ENCODE measurements at regions not wholly inside any gene's neighbourhood (a gene's known extent, or its start where the extent isn't known, plus 50 kb on each side); places are given as distances from the start of the nearest gene placed in this dataset.
"Not testable (repeated sequence)": the region's sequence is repeated elsewhere in the genome, so short reads cannot be mapped to it uniquely, and the experiment has no call there.

GRCh38 chr9:25078202-25078601 lies 532.5 kb upstream of the IZUMO3 start:
- H3K36me3 Mint-ChIP-seq (ENCODE audit: low read depth), result peaks cover 3% of the 10 kb centered on the region
- no peaks in the 10 kb centered on the region for H3K4me1 Mint-ChIP-seq
- TF ChIP-seq, protein P1, sequence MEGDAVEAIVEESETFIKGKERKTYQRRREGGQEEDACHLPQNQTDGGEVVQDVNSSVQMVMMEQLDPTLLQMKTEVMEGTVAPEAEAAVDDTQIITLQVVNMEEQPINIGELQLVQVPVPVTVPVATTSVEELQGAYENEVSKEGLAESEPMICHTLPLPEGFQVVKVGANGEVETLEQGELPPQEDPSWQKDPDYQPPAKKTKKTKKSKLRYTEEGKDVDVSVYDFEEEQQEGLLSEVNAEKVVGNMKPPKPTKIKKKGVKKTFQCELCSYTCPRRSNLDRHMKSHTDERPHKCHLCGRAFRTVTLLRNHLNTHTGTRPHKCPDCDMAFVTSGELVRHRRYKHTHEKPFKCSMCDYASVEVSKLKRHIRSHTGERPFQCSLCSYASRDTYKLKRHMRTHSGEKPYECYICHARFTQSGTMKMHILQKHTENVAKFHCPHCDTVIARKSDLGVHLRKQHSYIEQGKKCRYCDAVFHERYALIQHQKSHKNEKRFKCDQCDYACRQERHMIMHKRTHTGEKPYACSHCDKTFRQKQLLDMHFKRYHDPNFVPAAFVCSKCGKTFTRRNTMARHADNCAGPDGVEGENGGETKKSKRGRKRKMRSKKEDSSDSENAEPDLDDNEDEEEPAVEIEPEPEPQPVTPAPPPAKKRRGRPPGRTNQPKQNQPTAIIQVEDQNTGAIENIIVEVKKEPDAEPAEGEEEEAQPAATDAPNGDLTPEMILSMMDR (conservative IDR thresholded peaks at IDR 0.05), result no peak
- DNase-seq (ENCODE audit: low read depth, low spot score), result no peak
- no peak overlapping the region for H3K4me3 Mint-ChIP-seq
- H3K27ac Mint-ChIP-seq (ENCODE audit: unreplicated experiment), result no peak overlapping the region
- H3K27me3 Mint-ChIP-seq (ENCODE audit: low read depth), result no peaks in the 10 kb centered on the region
- H3K9me3 Mint-ChIP-seq, result no peaks in the 10 kb centered on the region

DNA sequence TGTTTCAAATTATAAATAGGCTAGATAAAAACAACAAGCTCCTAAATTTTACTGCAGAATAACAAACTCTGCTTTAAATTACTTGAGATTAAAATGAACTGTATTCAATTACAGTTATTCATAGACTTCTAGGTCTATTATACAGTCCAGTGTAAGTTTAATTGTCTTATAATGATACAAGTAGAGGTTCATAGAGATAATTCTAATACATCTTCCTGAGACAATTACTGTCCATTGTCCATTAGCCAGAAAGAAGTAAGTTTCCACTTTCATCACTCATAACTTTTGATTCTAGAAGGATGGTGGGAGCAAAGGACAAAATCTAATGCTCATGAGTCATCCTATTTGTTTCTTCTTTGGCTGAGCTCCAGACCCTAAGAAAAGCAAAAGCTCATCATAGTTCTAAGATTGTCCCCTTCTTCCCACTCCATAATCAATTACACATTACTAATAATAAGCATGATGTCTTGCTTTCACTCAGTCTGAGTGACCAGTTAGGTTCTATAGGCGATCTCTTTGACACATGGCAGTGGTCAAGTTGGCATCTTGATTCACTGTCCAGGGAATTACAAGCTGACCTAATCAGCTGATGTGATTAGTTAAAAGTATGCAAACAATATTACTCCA lies 502.5 kb upstream of the IZUMO3 start:
- no peak for DNase-seq (ENCODE audit: low read depth, low spot score)
- Mint-ChIP-seq H3K4me3 (no peak overlapping the region), H3K36me3 (ENCODE audit: low read depth) (no peaks in the 10 kb centered on the region), H3K27ac (ENCODE audit: unreplicated experiment) (no peak overlapping the region), H3K9me3 (peaks cover 6% of the 10 kb centered on the region), H3K27me3 (ENCODE audit: low read depth) (no peaks in the 10 kb centered on the region), H3K4me1 (no peaks in the 10 kb centered on the region)
- TF ChIP-seq, protein P1 (conservative IDR thresholded peaks at IDR 0.05), result no peak

DNA sequence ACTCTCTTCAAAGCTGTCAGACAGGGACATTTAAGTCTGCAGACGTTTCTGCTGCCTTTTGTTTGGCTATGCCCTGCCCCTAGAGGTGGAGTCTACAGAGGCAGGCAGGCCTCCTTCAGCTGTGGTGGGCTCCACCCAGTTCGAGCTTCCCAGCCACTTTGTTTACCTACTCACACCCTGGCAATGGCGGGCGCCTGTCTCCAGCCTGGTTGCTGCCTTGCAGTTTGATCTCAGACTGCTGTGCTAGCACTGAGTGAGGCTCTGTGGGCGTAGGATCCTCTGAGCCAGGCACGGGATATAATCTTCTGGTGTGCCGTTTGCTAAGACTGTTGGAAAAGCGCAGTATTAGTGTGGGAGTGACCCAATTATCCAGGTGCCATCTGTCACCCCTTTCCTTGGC lies 499.8 kb upstream of the IZUMO3 start:
- DNase-seq (ENCODE audit: low read depth, low spot score); H3K27me3 Mint-ChIP-seq (ENCODE audit: low read depth); H3K4me3 Mint-ChIP-seq; H3K4me1 Mint-ChIP-seq; H3K9me3 Mint-ChIP-seq; H3K36me3 Mint-ChIP-seq (ENCODE audit: low read depth); H3K27ac Mint-ChIP-seq (ENCODE audit: unreplicated experiment): not testable (repeated sequence)

- no peak for DNase-seq (ENCODE audit: low read depth, low spot score)
- Mint-ChIP-seq H3K27me3 (ENCODE audit: low read depth) (no peaks in the 10 kb centered on the region), H3K9me3 (no peaks in the 10 kb centered on the region), H3K4me3 (no peak overlapping the region), H3K27ac (ENCODE audit: unreplicated experiment) (no peak overlapping the region), H3K4me1 (no peaks in the 10 kb centered on the region), H3K36me3 (ENCODE audit: low read depth) (no peaks in the 10 kb centered on the region)
- TF ChIP-seq, protein P1 (conservative IDR thresholded peaks at IDR 0.05), result no peak
Observed at GRCh38 chr9:25029743-25030142, 484.0 kb upstream of the IZUMO3 start.

DNA sequence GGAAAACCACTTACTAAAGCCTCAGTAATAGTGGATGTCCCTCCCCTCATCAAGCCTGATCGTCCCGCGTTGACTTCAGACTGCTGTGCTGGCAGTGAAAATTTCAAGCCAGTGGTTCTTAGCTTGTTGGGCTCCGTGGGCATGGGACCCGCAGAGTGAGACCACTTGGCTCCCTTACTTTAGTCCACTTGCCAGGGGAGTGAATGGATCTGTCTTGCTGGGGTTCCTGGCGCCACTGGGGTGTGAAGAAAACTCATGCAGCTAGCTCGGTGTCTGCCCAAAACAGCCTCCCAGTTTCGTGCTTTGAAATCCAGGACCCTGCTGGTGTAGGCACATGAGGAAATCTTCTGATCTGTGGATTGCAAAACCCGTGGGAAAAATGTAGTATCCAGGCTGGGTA lies 480.0 kb upstream of the IZUMO3 start:
- Mint-ChIP-seq H3K27ac (ENCODE audit: unreplicated experiment) (no peak overlapping the region), H3K9me3 (peaks cover 5% of the 10 kb centered on the region), H3K4me3 (no peak overlapping the region), H3K27me3 (ENCODE audit: low read depth) (no peaks in the 10 kb centered on the region), H3K4me1 (no peaks in the 10 kb centered on the region), H3K36me3 (ENCODE audit: low read depth) (peaks cover 3% of the 10 kb centered on the region)
- TF ChIP-seq, protein P1 (conservative IDR thresholded peaks at IDR 0.05), result no peak
- DNase-seq (ENCODE audit: low read depth, low spot score), result no peak

DNA sequence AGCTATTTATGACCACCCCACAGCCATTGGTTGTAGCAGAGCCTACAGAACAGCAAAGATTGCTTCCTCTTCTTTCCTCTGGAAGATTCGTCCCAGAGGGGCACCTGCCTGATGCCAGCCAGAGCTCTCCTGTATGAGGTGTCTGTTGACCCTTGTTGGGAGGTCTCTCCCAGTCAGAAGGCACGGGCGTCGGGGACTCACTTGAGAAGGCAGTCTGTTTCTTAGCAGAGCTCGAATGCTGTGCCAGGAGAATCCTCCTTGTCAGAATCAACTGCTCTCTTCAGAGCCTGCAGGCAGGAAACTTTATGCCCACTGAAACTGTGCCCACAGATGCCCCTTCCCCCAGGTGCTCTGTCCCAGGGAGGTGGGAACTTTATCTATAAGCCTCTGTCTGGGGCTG lies 479.5 kb upstream of the IZUMO3 start:
- Mint-ChIP-seq H3K27ac (ENCODE audit: unreplicated experiment) (no peak overlapping the region), H3K9me3 (peaks cover 6% of the 10 kb centered on the region), H3K36me3 (ENCODE audit: low read depth) (peaks cover 3% of the 10 kb centered on the region), H3K4me1 (no peaks in the 10 kb centered on the region), H3K27me3 (ENCODE audit: low read depth) (no peaks in the 10 kb centered on the region), H3K4me3 (no peak overlapping the region)
- no peak for DNase-seq (ENCODE audit: low read depth, low spot score)
- TF ChIP-seq, protein P1 (conservative IDR thresholded peaks at IDR 0.05), result no peak
